ENCODE measurements at regions not wholly inside any gene's neighbourhood (a gene's known extent, or its start where the extent isn't known, plus 50 kb on each side); places are given as distances from the start of the nearest gene placed in this dataset.

DNA sequence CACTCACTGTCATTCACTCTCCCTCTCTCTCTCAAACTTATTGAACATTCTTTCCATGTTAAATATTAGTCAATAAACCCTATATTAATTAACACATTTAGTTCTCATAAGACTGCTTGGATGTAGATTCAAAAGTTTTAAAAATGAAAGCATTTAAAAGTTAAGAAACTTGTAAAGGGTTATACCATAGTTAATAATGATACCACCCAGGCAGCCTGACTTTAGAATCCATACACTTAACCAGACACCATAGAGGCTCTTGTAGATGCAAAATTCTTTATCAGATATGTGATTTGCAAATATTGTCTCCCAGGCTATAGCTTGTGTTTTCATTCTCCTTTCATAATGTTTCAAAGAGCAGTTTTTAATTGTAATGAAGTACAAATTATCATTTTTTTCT, 335.8 kb upstream of the ACTBL2 start:
- H3K4me3 Mint-ChIP-seq: no peak overlapping the region
- TF ChIP-seq, protein P1, sequence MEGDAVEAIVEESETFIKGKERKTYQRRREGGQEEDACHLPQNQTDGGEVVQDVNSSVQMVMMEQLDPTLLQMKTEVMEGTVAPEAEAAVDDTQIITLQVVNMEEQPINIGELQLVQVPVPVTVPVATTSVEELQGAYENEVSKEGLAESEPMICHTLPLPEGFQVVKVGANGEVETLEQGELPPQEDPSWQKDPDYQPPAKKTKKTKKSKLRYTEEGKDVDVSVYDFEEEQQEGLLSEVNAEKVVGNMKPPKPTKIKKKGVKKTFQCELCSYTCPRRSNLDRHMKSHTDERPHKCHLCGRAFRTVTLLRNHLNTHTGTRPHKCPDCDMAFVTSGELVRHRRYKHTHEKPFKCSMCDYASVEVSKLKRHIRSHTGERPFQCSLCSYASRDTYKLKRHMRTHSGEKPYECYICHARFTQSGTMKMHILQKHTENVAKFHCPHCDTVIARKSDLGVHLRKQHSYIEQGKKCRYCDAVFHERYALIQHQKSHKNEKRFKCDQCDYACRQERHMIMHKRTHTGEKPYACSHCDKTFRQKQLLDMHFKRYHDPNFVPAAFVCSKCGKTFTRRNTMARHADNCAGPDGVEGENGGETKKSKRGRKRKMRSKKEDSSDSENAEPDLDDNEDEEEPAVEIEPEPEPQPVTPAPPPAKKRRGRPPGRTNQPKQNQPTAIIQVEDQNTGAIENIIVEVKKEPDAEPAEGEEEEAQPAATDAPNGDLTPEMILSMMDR (conservative IDR thresholded peaks at IDR 0.05): no peak
- H3K27ac Mint-ChIP-seq (ENCODE audit: unreplicated experiment): no peak overlapping the region
- H3K27me3 Mint-ChIP-seq (ENCODE audit: low read depth): no peaks in the 10 kb centered on the region
- peaks cover 7% of the 10 kb centered on the region for H3K9me3 Mint-ChIP-seq
- H3K36me3 Mint-ChIP-seq (ENCODE audit: low read depth): peaks cover 5% of the 10 kb centered on the region
- DNase-seq (ENCODE audit: low read depth, low spot score): no peak
- H3K4me1 Mint-ChIP-seq: no peaks in the 10 kb centered on the region

DNA sequence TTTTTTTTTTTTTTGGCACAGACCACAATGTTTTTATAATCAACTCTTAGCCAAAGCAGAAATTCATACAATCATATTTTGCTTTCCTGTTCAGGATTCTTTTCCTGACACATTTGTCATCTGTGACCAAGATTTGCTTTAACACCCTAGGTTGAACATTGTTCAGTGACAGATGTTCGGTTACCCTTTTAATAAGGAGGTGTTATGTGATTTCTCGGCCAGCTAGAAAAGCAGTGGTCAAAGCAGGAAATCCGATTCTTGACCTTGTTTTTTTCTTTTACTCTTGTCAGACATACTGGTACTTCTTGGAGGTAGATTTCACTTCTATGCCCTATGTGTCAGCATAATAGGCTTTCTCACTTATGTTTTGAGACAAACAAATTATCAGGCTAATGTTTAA, 335.3 kb upstream of the ACTBL2 start:
- no peak for DNase-seq (ENCODE audit: low read depth, low spot score)
- TF ChIP-seq, protein P1 (conservative IDR thresholded peaks at IDR 0.05): no peak
- Mint-ChIP-seq H3K27me3 (ENCODE audit: low read depth) (no peaks in the 10 kb centered on the region), H3K4me1 (no peaks in the 10 kb centered on the region), H3K27ac (ENCODE audit: unreplicated experiment) (no peak overlapping the region), H3K4me3 (no peak overlapping the region), H3K36me3 (ENCODE audit: low read depth) (peaks cover 5% of the 10 kb centered on the region), H3K9me3 (peaks cover 3% of the 10 kb centered on the region)

DNA sequence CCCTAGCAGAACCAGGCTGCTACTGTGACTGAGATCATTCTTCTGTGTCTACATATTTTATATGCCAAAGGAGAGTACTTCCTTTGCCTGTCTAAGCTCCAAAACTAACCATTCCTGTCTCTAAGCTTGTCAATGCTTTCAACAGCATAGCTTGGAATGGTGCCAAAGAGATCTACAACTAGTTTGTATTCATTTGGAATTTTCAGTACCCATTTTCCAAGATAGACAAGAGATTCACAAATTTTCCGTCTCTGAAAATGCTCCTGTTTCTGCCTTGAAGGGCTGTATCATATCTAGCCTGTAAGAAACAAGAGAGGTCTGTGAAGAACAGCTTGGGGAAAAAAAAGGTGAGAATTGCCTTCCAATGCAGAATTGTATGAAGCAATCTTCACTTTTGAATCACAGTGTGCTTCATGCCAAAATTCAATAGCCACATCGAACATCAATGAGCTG, 334.4 kb upstream of the ACTBL2 start:
- peaks cover 3% of the 10 kb centered on the region for H3K36me3 Mint-ChIP-seq (ENCODE audit: low read depth)
- no peak overlapping the region for H3K4me3 Mint-ChIP-seq
- no peaks in the 10 kb centered on the region for H3K27me3 Mint-ChIP-seq (ENCODE audit: low read depth)
- H3K9me3 Mint-ChIP-seq: peaks cover 3% of the 10 kb centered on the region
- TF ChIP-seq, protein P1 (conservative IDR thresholded peaks at IDR 0.05): no peak
- H3K4me1 Mint-ChIP-seq: no peaks in the 10 kb centered on the region
- no peak for DNase-seq (ENCODE audit: low read depth, low spot score)
- H3K27ac Mint-ChIP-seq (ENCODE audit: unreplicated experiment): no peak overlapping the region

DNA sequence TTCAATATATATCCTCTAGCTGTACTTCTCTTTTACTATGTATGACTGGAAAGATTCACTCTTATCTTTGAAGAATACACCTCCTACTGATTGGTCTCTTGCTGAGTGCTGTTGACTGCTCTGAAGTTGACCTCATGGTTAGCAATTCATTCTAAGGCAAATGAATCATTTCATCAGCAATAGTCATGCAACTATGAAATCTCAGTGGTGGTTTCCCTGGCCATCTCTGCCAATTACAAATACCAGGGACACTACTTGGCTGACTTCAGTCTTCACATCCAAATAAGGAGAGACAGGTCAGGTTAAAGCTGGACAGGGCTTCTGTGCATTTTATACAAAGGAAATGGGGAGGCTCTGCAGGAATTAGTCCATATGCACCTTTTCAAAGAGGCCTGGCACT, 333.5 kb upstream of the ACTBL2 start:
- Mint-ChIP-seq H3K27ac (ENCODE audit: unreplicated experiment) (no peak overlapping the region), H3K36me3 (ENCODE audit: low read depth) (peaks cover 2% of the 10 kb centered on the region), H3K4me1 (no peaks in the 10 kb centered on the region), H3K4me3 (no peak overlapping the region), H3K9me3 (peaks cover 3% of the 10 kb centered on the region), H3K27me3 (ENCODE audit: low read depth) (no peaks in the 10 kb centered on the region)
- no peak for DNase-seq (ENCODE audit: low read depth, low spot score)
- TF ChIP-seq, protein P1 (conservative IDR thresholded peaks at IDR 0.05): no peak

DNA sequence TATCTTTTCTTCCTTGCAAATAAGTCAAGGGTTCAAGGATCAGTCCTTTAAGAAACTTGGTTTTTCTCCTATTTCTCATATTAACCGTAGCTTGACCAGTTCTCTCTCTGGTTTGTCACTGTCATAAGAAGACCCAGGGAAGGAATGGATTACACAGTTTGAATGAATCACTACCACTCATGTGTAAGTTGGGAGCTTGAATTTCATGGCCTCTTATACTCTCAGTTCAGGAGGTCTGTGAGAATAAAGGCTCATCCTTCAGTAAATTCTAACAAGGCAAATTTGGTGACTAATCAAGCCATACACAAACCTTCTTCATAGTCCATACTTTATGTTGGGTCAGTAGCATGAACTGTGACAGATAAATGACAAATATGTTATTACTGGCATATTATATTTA, 323.1 kb upstream of the ACTBL2 start:
- Mint-ChIP-seq H3K27ac (ENCODE audit: unreplicated experiment) (no peak overlapping the region), H3K9me3 (no peaks in the 10 kb centered on the region), H3K36me3 (ENCODE audit: low read depth) (no peaks in the 10 kb centered on the region), H3K4me1 (no peaks in the 10 kb centered on the region), H3K4me3 (no peak overlapping the region), H3K27me3 (ENCODE audit: low read depth) (no peaks in the 10 kb centered on the region)
- TF ChIP-seq, protein P1 (conservative IDR thresholded peaks at IDR 0.05): no peak
- DNase-seq (ENCODE audit: low read depth, low spot score): no peak

DNA sequence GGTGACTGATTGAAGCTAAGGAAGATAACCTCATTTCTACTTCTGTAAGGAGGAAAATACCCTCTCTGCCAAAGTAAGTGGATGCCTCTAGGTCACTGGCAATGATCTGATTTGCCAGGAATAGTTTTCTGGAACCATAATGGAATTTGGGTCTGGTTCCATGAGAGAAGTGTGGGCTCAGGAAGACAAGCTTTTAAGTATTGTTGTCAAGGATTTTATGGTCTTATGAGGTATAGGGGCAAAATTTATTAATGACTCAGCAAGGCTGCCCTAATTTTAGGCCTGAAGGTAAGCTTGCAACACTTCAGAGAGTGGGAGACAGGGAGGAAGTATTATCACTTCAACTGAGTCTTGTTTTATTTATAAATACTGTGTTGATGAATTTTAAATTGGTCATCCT, 322.6 kb upstream of the ACTBL2 start:
- no peak for DNase-seq (ENCODE audit: low read depth, low spot score)
- H3K4me3 Mint-ChIP-seq: no peak overlapping the region
- TF ChIP-seq, protein P1 (conservative IDR thresholded peaks at IDR 0.05): no peak
- no peaks in the 10 kb centered on the region for H3K36me3 Mint-ChIP-seq (ENCODE audit: low read depth)
- H3K4me1 Mint-ChIP-seq: no peaks in the 10 kb centered on the region
- no peaks in the 10 kb centered on the region for H3K9me3 Mint-ChIP-seq
- no peak overlapping the region for H3K27ac Mint-ChIP-seq (ENCODE audit: unreplicated experiment)
- H3K27me3 Mint-ChIP-seq (ENCODE audit: low read depth): no peaks in the 10 kb centered on the region
